ENCODE measurements at regions not wholly inside any gene's neighbourhood (a gene's known extent, or its start where the extent isn't known, plus 50 kb on each side); places are given as distances from the start of the nearest gene placed in this dataset.

DNA sequence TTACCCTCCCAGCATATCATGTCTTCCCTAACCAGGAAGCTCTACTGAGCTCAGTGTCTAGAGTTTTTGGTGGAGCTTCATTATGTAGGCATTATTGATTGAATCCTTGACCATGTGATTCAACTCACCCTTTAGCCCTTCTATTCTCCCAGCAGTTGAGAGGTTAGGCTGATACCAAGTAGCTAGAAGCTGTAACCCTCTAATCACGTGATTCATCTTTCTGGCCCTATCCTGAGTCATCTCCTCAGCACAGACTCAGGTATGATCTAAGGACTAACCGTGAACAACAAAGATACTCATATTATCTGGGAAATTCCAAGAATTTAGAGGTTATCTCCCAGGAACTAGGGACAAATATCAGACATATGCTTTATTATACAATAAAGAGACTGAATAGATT is 625.5 kb downstream of the JRKL start:
- no peak for DNase-seq (ENCODE audit: extremely low read depth, low read depth)
- no peak for TF ChIP-seq CTCF (IDR thresholded peaks at IDR 0.05; ENCODE audit: low read depth, low read length)

DNA sequence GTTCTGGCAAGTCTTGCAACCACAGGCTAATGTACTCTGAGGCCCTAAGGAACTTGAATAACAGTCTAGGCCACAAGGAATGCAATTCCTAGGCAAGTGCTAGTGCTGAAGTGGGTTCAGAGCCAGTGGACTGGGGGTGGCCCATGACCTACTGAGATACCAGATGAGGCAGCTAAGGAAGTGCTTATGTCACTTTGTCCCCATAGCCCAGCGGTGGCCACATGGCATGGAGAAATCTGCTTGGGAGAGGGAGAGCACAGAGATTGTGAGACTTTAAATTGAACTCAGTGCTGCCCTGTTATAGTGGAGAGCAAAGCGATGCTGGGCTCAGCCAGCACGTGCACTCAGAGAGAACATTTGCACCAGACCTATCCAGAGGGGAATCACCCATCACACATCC is 629.5 kb downstream of the JRKL start:
- no peak for TF ChIP-seq CTCF (IDR thresholded peaks at IDR 0.05; ENCODE audit: low read depth, low read length)
- DNase-seq (ENCODE audit: extremely low read depth, low read depth) = no peak

DNA sequence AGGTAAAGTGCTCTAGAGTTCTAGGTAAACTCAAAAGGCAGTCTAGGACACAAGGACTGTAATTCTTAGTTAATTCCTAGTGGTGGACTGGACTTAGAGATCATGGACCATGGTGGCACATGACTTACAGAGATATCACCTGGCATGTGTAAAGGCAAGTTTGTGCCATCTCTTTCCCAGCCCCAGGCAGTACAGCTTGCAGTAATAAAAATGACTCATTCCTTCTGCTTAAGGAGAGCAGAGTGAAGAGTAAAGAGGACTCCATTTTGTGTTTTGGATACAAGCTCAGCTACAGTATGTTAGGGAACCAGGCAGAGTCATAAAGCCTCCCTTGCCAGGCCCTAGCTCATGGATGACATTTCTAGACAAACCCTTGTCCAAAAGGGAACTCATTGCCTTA is 629.9 kb downstream of the JRKL start:
- DNase-seq (ENCODE audit: extremely low read depth, low read depth) = no peak
- no peak for TF ChIP-seq CTCF (IDR thresholded peaks at IDR 0.05; ENCODE audit: low read depth, low read length)

DNA sequence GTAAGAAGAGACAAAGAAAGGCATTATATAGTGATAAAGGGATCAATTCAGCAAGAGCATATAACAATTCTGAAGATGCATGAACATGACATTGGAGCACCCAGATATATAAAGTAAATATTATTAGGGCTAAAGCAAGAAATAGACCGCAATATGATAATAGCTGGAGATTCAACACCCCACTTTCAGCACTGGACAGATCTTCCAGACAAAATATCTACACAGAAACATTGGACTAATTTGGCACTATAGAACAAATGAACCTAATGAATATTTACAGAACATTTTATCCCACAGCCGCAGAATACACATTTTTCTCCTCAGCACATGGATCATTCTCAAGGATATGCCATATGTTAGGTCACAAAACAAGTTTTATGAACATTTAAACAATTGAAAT is 633.1 kb downstream of the JRKL start:
- no peak for TF ChIP-seq CTCF (IDR thresholded peaks at IDR 0.05; ENCODE audit: low read depth, low read length)
- DNase-seq (ENCODE audit: extremely low read depth, low read depth) = no peak

- no peak for TF ChIP-seq CTCF (IDR thresholded peaks at IDR 0.05; ENCODE audit: low read depth, low read length)
- no peak for DNase-seq (ENCODE audit: extremely low read depth, low read depth)
Observed at GRCh38 chr11:97028836-97029406, 639.1 kb downstream of the JRKL start.

- no peak for TF ChIP-seq CTCF (IDR thresholded peaks at IDR 0.05; ENCODE audit: low read depth, low read length)
- DNase-seq (ENCODE audit: extremely low read depth, low read depth) = no peak
Observed at GRCh38 chr11:97033178-97033577, 643.4 kb downstream of the JRKL start.

GRCh38 chr11:97048481-97048880 is 658.7 kb downstream of the JRKL start:
- TF ChIP-seq CTCF (IDR thresholded peaks at IDR 0.05; ENCODE audit: low read depth, low read length) = no peak
- DNase-seq (ENCODE audit: extremely low read depth, low read depth) = no peak

All from AG09319 (cell line).